ENCODE measurements at regions not wholly inside any gene's neighbourhood (a gene's known extent, or its start where the extent isn't known, plus 50 kb on each side); places are given as distances from the start of the nearest gene placed in this dataset.
"Not testable (repeated sequence)": the region's sequence is repeated elsewhere in the genome, so short reads cannot be mapped to it uniquely, and the experiment has no call there.

DNA sequence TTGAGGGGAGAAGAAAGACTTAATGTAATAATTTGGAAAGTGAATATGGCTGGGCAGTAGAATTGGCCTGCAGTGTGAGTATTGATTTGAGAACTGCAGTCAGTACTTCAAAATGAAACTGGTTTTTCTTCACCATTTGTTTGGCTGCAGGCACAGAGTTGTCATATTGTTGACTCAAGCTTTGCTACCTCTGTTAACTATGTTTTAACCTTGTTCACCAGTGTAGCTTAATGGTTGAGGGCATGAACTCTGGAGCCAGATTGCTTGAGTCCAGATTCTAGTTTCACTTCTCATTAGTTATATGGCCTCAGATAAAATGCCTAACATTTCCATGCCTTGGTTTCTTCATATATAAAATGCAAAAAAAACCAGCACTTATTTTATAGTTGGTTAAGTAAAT lies 64.1 kb downstream of the CFAP44 start:
- no TSS peak for BruUV-seq (replicated peaks)
- Histone ChIP-seq H3K27me3 (replicated peaks; ENCODE audit: control insufficient read depth, insufficient read depth, low read length) (no peaks in the 10 kb centered on the region), H3K4me3 (ENCODE audit: low read depth, low read length) (no peak overlapping the region), H3K4me1 (no peaks in the 10 kb centered on the region), H3K9me3 (no peaks in the 10 kb centered on the region), H3K36me3 (ENCODE audit: control insufficient read depth, insufficient read depth, low read length) (no peaks in the 10 kb centered on the region)
- ChIA-PET CTCF (no interaction called here), POLR2A (no interaction called here)
- H3K27ac Mint-ChIP-seq (ENCODE audit: unreplicated experiment): no peak overlapping the region
- TF ChIP-seq CTCF (IDR thresholded peaks at IDR 0.05; ENCODE audit: insufficient read depth in 1 of 2, low read depth in 1 of 2, low read length in 1 of 2, severe bottlenecking in 1 of 2, unreplicated experiment in 1 of 2): no peak
- H3K36me3 Mint-ChIP-seq (ENCODE audit: insufficient read depth, unreplicated experiment): no peaks in the 10 kb centered on the region
- intact Hi-C loops (cut with micrococcal nuclease; ENCODE audit: unreplicated experiment): no loop called here
- no peak for DNase-seq
- H3K4me1 Mint-ChIP-seq (ENCODE audit: low read depth, unreplicated experiment): no peaks in the 10 kb centered on the region
- no peak overlapping the region for H3K4me3 Mint-ChIP-seq (ENCODE audit: unreplicated experiment)
- no peaks in the 10 kb centered on the region for H3K9me3 Mint-ChIP-seq (ENCODE audit: unreplicated experiment)
- H3K27me3 Mint-ChIP-seq (ENCODE audit: insufficient read depth, unreplicated experiment): no peaks in the 10 kb centered on the region

- no peak for DNase-seq
- Mint-ChIP-seq H3K36me3 (ENCODE audit: insufficient read depth, unreplicated experiment) (no peaks in the 10 kb centered on the region), H3K4me1 (ENCODE audit: low read depth, unreplicated experiment) (no peaks in the 10 kb centered on the region), H3K9me3 (ENCODE audit: unreplicated experiment) (no peaks in the 10 kb centered on the region), H3K4me3 (ENCODE audit: unreplicated experiment) (no peak overlapping the region), H3K27me3 (ENCODE audit: insufficient read depth, unreplicated experiment) (peaks cover 3% of the 10 kb centered on the region), H3K27ac (ENCODE audit: unreplicated experiment) (no peak overlapping the region)
- intact Hi-C loops (cut with micrococcal nuclease; ENCODE audit: unreplicated experiment): no loop called here
- H3K9me3 ChIP-seq: no peaks in the 10 kb centered on the region
- H3K36me3 ChIP-seq (ENCODE audit: control insufficient read depth, insufficient read depth, low read length): no peaks in the 10 kb centered on the region
- no peak overlapping the region for H3K4me3 ChIP-seq (ENCODE audit: low read depth, low read length)
- BruUV-seq (replicated peaks): no TSS peak
- no peaks in the 10 kb centered on the region for H3K4me1 ChIP-seq
- ChIA-PET POLR2A (no interaction called here), CTCF (no interaction called here)
- no peaks in the 10 kb centered on the region for H3K27me3 ChIP-seq (replicated peaks; ENCODE audit: control insufficient read depth, insufficient read depth, low read length)
- no peak for TF ChIP-seq CTCF (IDR thresholded peaks at IDR 0.05; ENCODE audit: insufficient read depth in 1 of 2, low read depth in 1 of 2, low read length in 1 of 2, severe bottlenecking in 1 of 2, unreplicated experiment in 1 of 2)
Observed at GRCh38 chr3:113374078-113374477, 67.2 kb downstream of the CFAP44 start.

- intact Hi-C loops (cut with micrococcal nuclease; ENCODE audit: unreplicated experiment); H3K27ac Mint-ChIP-seq (ENCODE audit: unreplicated experiment); BruUV-seq (replicated peaks); H3K4me1 Mint-ChIP-seq (ENCODE audit: low read depth, unreplicated experiment); H3K4me3 Mint-ChIP-seq (ENCODE audit: unreplicated experiment); CTCF ChIA-PET; H3K27me3 Mint-ChIP-seq (ENCODE audit: insufficient read depth, unreplicated experiment); H3K4me3 ChIP-seq (ENCODE audit: low read depth, low read length); H3K36me3 ChIP-seq (ENCODE audit: control insufficient read depth, insufficient read depth, low read length); H3K4me1 ChIP-seq; H3K27me3 ChIP-seq (replicated peaks; ENCODE audit: control insufficient read depth, insufficient read depth, low read length); POLR2A ChIA-PET; H3K36me3 Mint-ChIP-seq (ENCODE audit: insufficient read depth, unreplicated experiment); DNase-seq; H3K9me3 ChIP-seq; H3K9me3 Mint-ChIP-seq (ENCODE audit: unreplicated experiment): not testable (repeated sequence)
Observed at GRCh38 chr3:113366800-113367199, 74.5 kb downstream of the CFAP44 start.

DNA sequence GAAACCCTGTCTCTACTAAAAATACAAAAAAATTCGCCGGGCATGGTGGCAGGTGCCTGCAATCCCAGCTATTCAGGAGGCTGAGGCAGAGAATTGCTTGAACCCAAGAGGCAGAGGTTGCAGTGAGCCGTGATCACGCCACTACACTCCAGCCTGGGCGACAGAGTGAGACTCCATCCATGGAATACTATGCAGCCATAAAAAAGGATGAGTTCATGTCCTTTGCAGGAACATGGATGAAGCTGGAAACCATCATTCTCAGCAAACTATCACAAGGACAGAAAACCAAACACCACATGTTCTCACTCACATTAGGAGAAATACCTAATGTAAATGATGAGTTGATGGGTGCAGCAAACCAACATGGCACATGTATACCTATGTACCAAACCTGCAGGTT lies 86.0 kb downstream of the CFAP44 start:
- H3K36me3 ChIP-seq (ENCODE audit: control insufficient read depth, insufficient read depth, low read length); H3K27me3 ChIP-seq (replicated peaks; ENCODE audit: control insufficient read depth, insufficient read depth, low read length); POLR2A ChIA-PET; H3K27ac Mint-ChIP-seq (ENCODE audit: unreplicated experiment); H3K27me3 Mint-ChIP-seq (ENCODE audit: insufficient read depth, unreplicated experiment); CTCF ChIA-PET; H3K4me1 ChIP-seq; BruUV-seq (replicated peaks); H3K4me1 Mint-ChIP-seq (ENCODE audit: low read depth, unreplicated experiment); intact Hi-C loops (cut with micrococcal nuclease; ENCODE audit: unreplicated experiment); H3K9me3 ChIP-seq; DNase-seq; H3K4me3 ChIP-seq (ENCODE audit: low read depth, low read length); H3K9me3 Mint-ChIP-seq (ENCODE audit: unreplicated experiment); H3K36me3 Mint-ChIP-seq (ENCODE audit: insufficient read depth, unreplicated experiment); H3K4me3 Mint-ChIP-seq (ENCODE audit: unreplicated experiment): not testable (repeated sequence)

Measured in Caco-2 (cell line).